ENCODE measurements at regions not wholly inside any gene's neighbourhood (a gene's known extent, or its start where the extent isn't known, plus 50 kb on each side); places are given as distances from the start of the nearest gene placed in this dataset.
"Not testable (repeated sequence)": the region's sequence is repeated elsewhere in the genome, so short reads cannot be mapped to it uniquely, and the experiment has no call there.

GRCh38 chr17:14622615-14623101, 321.8 kb downstream of the HS3ST3B1 start:
- DNase-seq (ENCODE audit: low spot score), result no peak

- DNase-seq (ENCODE audit: low spot score), result no peak
Measured at GRCh38 chr17:14621826-14622614, 321.1 kb downstream of the HS3ST3B1 start.

GRCh38 chr17:14619821-14620220, 318.9 kb downstream of the HS3ST3B1 start:
- no peak for DNase-seq (ENCODE audit: low spot score)

- DNase-seq (ENCODE audit: low spot score), result no peak
Measured at GRCh38 chr17:14616528-14616927, 315.6 kb downstream of the HS3ST3B1 start.

GRCh38 chr17:14605267-14605599, 304.4 kb downstream of the HS3ST3B1 start:
- no peak for DNase-seq (ENCODE audit: low spot score)

- DNase-seq (ENCODE audit: low spot score), result no peak
Measured at GRCh38 chr17:14604591-14605266, 303.8 kb downstream of the HS3ST3B1 start.

- DNase-seq (ENCODE audit: low spot score), result no peak
Measured at GRCh38 chr17:14596224-14596623, 295.3 kb downstream of the HS3ST3B1 start.

- no peak for DNase-seq (ENCODE audit: low spot score)
Measured at GRCh38 chr17:14595656-14596055, 294.8 kb downstream of the HS3ST3B1 start.

- DNase-seq (ENCODE audit: low spot score), result no peak
Measured at GRCh38 chr17:14594690-14595089, 293.8 kb downstream of the HS3ST3B1 start.

GRCh38 chr17:14593956-14594355, 293.1 kb downstream of the HS3ST3B1 start:
- no peak for DNase-seq (ENCODE audit: low spot score)

- DNase-seq (ENCODE audit: low spot score), result no peak
Measured at GRCh38 chr17:14590459-14591250, 289.8 kb downstream of the HS3ST3B1 start.

GRCh38 chr17:14585099-14585498, 284.2 kb downstream of the HS3ST3B1 start:
- DNase-seq (ENCODE audit: low spot score), result no peak

GRCh38 chr17:14582996-14583395, 282.1 kb downstream of the HS3ST3B1 start:
- DNase-seq (ENCODE audit: low spot score), result no peak

GRCh38 chr17:14581186-14581830, 280.4 kb downstream of the HS3ST3B1 start:
- DNase-seq (ENCODE audit: low spot score), result no peak

- DNase-seq (ENCODE audit: low spot score), result no peak
Measured at GRCh38 chr17:14580499-14580898, 279.6 kb downstream of the HS3ST3B1 start.

- DNase-seq (ENCODE audit: low spot score), result no peak
Measured at GRCh38 chr17:14579716-14580115, 278.8 kb downstream of the HS3ST3B1 start.

- DNase-seq (ENCODE audit: low spot score), result no peak
Measured at GRCh38 chr17:14575471-14575953, 274.6 kb downstream of the HS3ST3B1 start.

- not testable (repeated sequence) for DNase-seq (ENCODE audit: low spot score)
Measured at GRCh38 chr17:14560325-14560724, 259.4 kb downstream of the HS3ST3B1 start.

GRCh38 chr17:14559264-14560119, 258.6 kb downstream of the HS3ST3B1 start:
- no peak for DNase-seq (ENCODE audit: low spot score)

- no peak for DNase-seq (ENCODE audit: low spot score)
Measured at GRCh38 chr17:14557480-14557879, 256.6 kb downstream of the HS3ST3B1 start.

- DNase-seq (ENCODE audit: low spot score), result no peak
Measured at GRCh38 chr17:14553847-14554246, 253.0 kb downstream of the HS3ST3B1 start.

Measured in SK-N-DZ (cell line).